Keratinocyte (primary cell): ENCODE measurements at regions not wholly inside any gene's neighbourhood (a gene's known extent, or its start where the extent isn't known, plus 50 kb on each side); places are given as distances from the start of the nearest gene placed in this dataset.

Experiments used
- DNase-seq: peaks from one replicate; pipeline ENCODE4 v3.0.0-alpha.2; 2011; ENCODE audit warnings: low read depth, missing footprints, low spot score
- FAIRE-seq: peaks from 2 replicates; lab custom pipeline; 2011; peaks lifted over from hg19 to GRCh38; lab: Jason Lieb, UNC
- H2AFZ ChIP-seq: 2 replicates; pipeline ENCODE4 v1.6.0; 2012; ENCODE audit warnings: low read length, control low read depth, inconsistent platforms; ENCODE audit not compliant: control insufficient read depth
- H3K27ac ChIP-seq: 2 replicates; pipeline ENCODE4 v1.5.1; 2011; ENCODE audit warnings: low read length; ENCODE audit not compliant: control insufficient read depth, insufficient read depth
- H3K27me3 ChIP-seq: 3 replicates; pipeline ENCODE4 v1.6.0; 2011; ENCODE audit warnings: low read length; ENCODE audit not compliant: control insufficient read depth, insufficient read depth; ENCODE audit errors: extremely low read depth
- H3K36me3 ChIP-seq, 2 experiments: 2 replicates in 1 of 2; 3 replicates in 1 of 2; pipeline ENCODE4 v1.5.1; 2011; ENCODE audit warnings: low read length in 2 of 2, mild to moderate bottlenecking in 1 of 2; ENCODE audit not compliant: control insufficient read depth in 2 of 2, insufficient read depth in 2 of 2; ENCODE audit errors: extremely low read depth in 1 of 2
- H3K4me1 ChIP-seq: 3 replicates; pipeline ENCODE4 v1.5.1; 2011; ENCODE audit warnings: low read length; ENCODE audit not compliant: control insufficient read depth, insufficient read depth; ENCODE audit errors: extremely low read depth
- H3K4me2 ChIP-seq: 3 replicates; pipeline ENCODE4 v1.6.0; 2011; ENCODE audit warnings: low read depth, low read length; ENCODE audit not compliant: control insufficient read depth, insufficient read depth; ENCODE audit errors: extremely low read depth
- H3K4me3 ChIP-seq, 3 experiments: fragments of 200-600 bp in 1 of 3; sonication (generic) in 1 of 3; 2 replicates in 2 of 3; 3 replicates in 1 of 3; pipeline ENCODE4 v1.5.1; 2011 to 2016; ENCODE audit warnings: low read length in 3 of 3, mild to moderate bottlenecking in 3 of 3, control low read depth in 2 of 3, inconsistent platforms in 1 of 3, low read depth in 1 of 3, mixed read lengths in 1 of 3, mixed run types in 1 of 3, moderate library complexity in 1 of 3; ENCODE audit not compliant: control insufficient read depth in 2 of 3, insufficient read depth in 2 of 3; ENCODE audit errors: extremely low read depth in 1 of 3
- H3K79me2 ChIP-seq: 2 replicates; pipeline ENCODE4 v1.6.0; 2012; ENCODE audit warnings: low read length; ENCODE audit not compliant: control insufficient read depth, insufficient read depth
- H3K9ac ChIP-seq: 3 replicates; pipeline ENCODE4 v1.6.0; 2011; ENCODE audit warnings: low read length; ENCODE audit not compliant: control insufficient read depth, insufficient read depth; ENCODE audit errors: extremely low read depth
- H3K9me1 ChIP-seq: 3 replicates; pipeline ENCODE4 v1.6.0; 2011; ENCODE audit warnings: low read length; ENCODE audit not compliant: control insufficient read depth, insufficient read depth; ENCODE audit errors: extremely low read depth
- H3K9me3 ChIP-seq: 2 replicates; pipeline ENCODE4 v1.5.1; 2012; ENCODE audit warnings: low read depth, low read length; ENCODE audit not compliant: control insufficient read depth
- H4K20me1 ChIP-seq: 3 replicates; pipeline ENCODE4 v1.6.0; 2011; ENCODE audit warnings: low read length; ENCODE audit not compliant: control insufficient read depth, insufficient read depth; ENCODE audit errors: extremely low read depth
- EZH2 ChIP-seq: IDR thresholded peaks from one replicate; pipeline ENCODE4 v1.6.1; 2012; ENCODE audit warnings: inconsistent platforms, mild to moderate bottlenecking, low read length, moderate library complexity
- dilution Hi-C: fragments of 300-500 bp; cut with MboI; formaldehyde crosslinking; loops from one replicate; pipeline ENCODE4 v1.7.0; 2020; ENCODE audit warnings: low sequenced_read_pairs; ENCODE audit not compliant: extremely low pct_ligation_motif_present
- TF ChIP-seq, protein P1 (sequence below), 3 experiments: IDR thresholded peaks in 1 of 3; conservative IDR thresholded peaks in 1 of 3; optimal IDR thresholded peaks in 1 of 3; 2 replicates in 2 of 3; 3 replicates in 1 of 3; pipeline versions ENCODE3 to v1.5.1; 2011; ENCODE audit warnings: low read length in 3 of 3, mild to moderate bottlenecking in 3 of 3, moderate library complexity in 2 of 3, control low read depth in 1 of 3, inconsistent platforms in 1 of 3; ENCODE audit not compliant: insufficient read depth in 2 of 3; ENCODE audit errors: extremely low read depth in 1 of 3

DNA sequence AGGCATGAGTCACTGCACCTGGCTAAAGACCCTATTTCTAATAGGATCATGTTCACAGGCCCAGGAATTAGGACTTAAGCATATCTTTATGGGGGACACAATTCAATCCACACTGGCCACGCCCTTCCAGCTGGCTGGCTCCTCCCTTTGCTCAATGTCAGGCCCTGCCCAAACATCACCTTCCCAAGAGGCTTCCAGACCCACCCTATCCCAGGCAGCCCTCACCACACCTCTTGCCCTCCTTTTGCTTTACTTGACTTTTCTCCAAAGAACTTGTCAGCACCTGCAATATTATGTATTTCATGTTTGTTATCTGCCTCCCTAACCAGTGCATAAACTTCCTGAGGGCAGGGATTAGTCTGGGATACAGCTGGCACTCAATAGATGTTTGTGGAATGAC is 109.6 kb upstream of the CDH5 start:
- no peaks in the 10 kb centered on the region for H3K27me3 ChIP-seq
- no peak overlapping the region for H3K27ac ChIP-seq
- FAIRE-seq (peak; percentile 51), DNase-seq (no peak)
- H3K9me1 ChIP-seq = no peaks in the 10 kb centered on the region
- H3K9me3 ChIP-seq = peaks cover 2% of the 10 kb centered on the region
- H3K9ac ChIP-seq = no peak overlapping the region
- H3K4me1 ChIP-seq = no peaks in the 10 kb centered on the region
- H3K79me2 ChIP-seq = no peaks in the 10 kb centered on the region
- no peak overlapping the region for H3K4me3 ChIP-seq
- no peak overlapping the region for H3K4me2 ChIP-seq
- H3K36me3 ChIP-seq = no peaks in the 10 kb centered on the region
- no peak for TF ChIP-seq EZH2
- TF ChIP-seq, protein P1, sequence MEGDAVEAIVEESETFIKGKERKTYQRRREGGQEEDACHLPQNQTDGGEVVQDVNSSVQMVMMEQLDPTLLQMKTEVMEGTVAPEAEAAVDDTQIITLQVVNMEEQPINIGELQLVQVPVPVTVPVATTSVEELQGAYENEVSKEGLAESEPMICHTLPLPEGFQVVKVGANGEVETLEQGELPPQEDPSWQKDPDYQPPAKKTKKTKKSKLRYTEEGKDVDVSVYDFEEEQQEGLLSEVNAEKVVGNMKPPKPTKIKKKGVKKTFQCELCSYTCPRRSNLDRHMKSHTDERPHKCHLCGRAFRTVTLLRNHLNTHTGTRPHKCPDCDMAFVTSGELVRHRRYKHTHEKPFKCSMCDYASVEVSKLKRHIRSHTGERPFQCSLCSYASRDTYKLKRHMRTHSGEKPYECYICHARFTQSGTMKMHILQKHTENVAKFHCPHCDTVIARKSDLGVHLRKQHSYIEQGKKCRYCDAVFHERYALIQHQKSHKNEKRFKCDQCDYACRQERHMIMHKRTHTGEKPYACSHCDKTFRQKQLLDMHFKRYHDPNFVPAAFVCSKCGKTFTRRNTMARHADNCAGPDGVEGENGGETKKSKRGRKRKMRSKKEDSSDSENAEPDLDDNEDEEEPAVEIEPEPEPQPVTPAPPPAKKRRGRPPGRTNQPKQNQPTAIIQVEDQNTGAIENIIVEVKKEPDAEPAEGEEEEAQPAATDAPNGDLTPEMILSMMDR (optimal IDR thresholded peaks at IDR 0.05 in 1 of 3, IDR thresholded peaks at IDR 0.05 in 1 of 3, conservative IDR thresholded peaks at IDR 0.05 in 1 of 3; ENCODE audit: extremely low read depth in 1 of 3, insufficient read depth in 2 of 3, low read length in 3 of 3) = no peak
- H4K20me1 ChIP-seq = no peaks in the 10 kb centered on the region
- dilution Hi-C loops = no loop called here
- H2AFZ ChIP-seq = no peak overlapping the region

DNA sequence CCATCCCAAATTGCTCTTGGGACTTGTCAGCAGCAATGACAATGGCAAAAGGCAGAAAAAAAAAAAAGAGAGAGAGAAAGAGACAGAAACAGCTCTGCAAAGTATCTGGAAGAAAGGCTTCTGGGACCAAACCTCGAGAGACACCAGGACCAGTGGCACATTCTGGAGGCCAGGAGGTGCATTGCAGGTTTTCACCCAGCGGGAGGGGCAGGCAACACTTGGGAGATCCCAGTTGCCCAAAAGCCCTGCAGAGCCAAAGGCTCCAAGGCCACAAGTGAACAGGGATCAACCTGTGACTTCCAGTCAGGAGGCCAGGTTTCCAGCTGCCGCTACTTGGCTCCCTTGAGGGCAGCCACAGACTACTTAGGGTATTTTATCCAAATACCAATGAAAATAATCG is 110.8 kb upstream of the CDH5 start:
- Histone ChIP-seq H3K4me2 (no peak overlapping the region), H4K20me1 (no peaks in the 10 kb centered on the region), H3K9ac (no peak overlapping the region), H3K4me3 (no peak overlapping the region), H3K36me3 (no peaks in the 10 kb centered on the region), H2AFZ (no peak overlapping the region), H3K9me1 (no peaks in the 10 kb centered on the region), H3K27me3 (no peaks in the 10 kb centered on the region), H3K27ac (no peak overlapping the region), H3K9me3 (peaks cover 2% of the 10 kb centered on the region), H3K4me1 (peaks cover 12% of the 10 kb centered on the region), H3K79me2 (no peaks in the 10 kb centered on the region)
- dilution Hi-C loops = no loop called here
- no peak for FAIRE-seq
- TF ChIP-seq, protein P1 (optimal IDR thresholded peaks at IDR 0.05 in 1 of 3, IDR thresholded peaks at IDR 0.05 in 1 of 3, conservative IDR thresholded peaks at IDR 0.05 in 1 of 3; ENCODE audit: extremely low read depth in 1 of 3, insufficient read depth in 2 of 3, low read length in 3 of 3) = no peak
- no peak for DNase-seq
